Tibial nerve (tissue), 3 donors: ENCODE measurements at regions not wholly inside any gene's neighbourhood (a gene's known extent, or its start where the extent isn't known, plus 50 kb on each side); places are given as distances from the start of the nearest gene placed in this dataset.

Experiments used
- CTCF ChIP-seq, 5 experiments: fragments of 200-600 bp in 3 of 5; fragments of 450-650 bp in 2 of 5; sonication (generic) in 3 of 5; IDR thresholded peaks; one replicate each; pipeline ENCODE4 v1.5.1; 2016 to 2019; ENCODE audit warnings: antibody characterized with exemption in 5 of 5, mild to moderate bottlenecking in 3 of 5, moderate library complexity in 2 of 5
- POLR2A ChIP-seq, 2 donors: fragments of 450-650 bp; IDR thresholded peaks; one replicate each; pipeline ENCODE4 v1.6.1; 2017; ENCODE audit warnings: antibody characterized with exemption in 2 of 2, mild to moderate bottlenecking in 2 of 2, moderate library complexity in 2 of 2

DNA sequence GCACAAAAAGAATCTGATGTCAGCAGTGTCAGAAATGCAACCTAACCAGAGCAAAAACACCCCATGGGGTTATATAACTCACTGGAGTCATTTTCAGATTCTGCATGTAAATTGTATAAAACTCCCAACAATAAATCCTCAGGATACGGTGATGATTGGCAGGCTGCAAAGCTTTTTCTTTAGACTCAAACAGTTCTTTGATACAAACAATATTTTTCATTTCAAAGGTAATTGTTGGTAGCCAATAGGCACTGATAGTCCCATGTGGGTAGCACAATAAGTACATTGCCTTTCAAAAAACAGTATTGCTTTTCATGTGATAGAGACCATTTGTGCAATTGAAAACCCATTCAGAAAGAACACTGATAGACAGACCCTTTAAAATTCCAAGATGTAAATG lies 98.0 kb downstream of the TMEM26 start:
- TF ChIP-seq CTCF (IDR thresholded peaks at IDR 0.05) (no peak), POLR2A (IDR thresholded peaks at IDR 0.05) (no peak)
